ENCODE measurements at regions not wholly inside any gene's neighbourhood (a gene's known extent, or its start where the extent isn't known, plus 50 kb on each side); places are given as distances from the start of the nearest gene placed in this dataset.

DNA sequence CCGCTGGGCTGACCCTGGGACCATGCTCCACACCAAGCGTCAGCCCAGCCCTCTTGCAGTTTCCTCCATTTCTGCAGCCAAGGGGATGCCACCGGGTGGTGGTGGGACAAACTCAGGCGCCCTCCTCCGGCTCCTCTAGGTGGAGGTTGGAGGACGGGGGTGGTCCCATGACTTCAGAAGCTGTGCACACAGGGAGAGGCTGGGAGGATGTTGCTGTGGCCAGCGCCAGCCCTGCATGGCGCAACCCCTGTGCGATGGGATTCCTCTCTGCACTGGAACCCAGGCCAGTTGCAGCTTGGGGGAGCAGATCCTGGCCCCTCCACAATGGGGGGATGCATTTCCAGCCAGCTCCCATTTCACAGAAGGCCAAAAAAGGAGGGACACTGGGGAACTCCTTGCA lies 246.5 kb downstream of the C16orf95 start:
- DNase-seq (no peak), ATAC-seq (no peak)
- peaks cover 2 to 61% (median 12%) of the 10 kb centered on the region in 3 donors for H3K27me3 ChIP-seq (ENCODE audit: insufficient read depth in 3 of 3, low read length in 2 of 3)
- 70 to 86% (median 81%) methylated on average over 9 of the region's 9 CpGs for WGBS, 3 donors
- TF ChIP-seq, protein P1, sequence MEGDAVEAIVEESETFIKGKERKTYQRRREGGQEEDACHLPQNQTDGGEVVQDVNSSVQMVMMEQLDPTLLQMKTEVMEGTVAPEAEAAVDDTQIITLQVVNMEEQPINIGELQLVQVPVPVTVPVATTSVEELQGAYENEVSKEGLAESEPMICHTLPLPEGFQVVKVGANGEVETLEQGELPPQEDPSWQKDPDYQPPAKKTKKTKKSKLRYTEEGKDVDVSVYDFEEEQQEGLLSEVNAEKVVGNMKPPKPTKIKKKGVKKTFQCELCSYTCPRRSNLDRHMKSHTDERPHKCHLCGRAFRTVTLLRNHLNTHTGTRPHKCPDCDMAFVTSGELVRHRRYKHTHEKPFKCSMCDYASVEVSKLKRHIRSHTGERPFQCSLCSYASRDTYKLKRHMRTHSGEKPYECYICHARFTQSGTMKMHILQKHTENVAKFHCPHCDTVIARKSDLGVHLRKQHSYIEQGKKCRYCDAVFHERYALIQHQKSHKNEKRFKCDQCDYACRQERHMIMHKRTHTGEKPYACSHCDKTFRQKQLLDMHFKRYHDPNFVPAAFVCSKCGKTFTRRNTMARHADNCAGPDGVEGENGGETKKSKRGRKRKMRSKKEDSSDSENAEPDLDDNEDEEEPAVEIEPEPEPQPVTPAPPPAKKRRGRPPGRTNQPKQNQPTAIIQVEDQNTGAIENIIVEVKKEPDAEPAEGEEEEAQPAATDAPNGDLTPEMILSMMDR (IDR thresholded peaks at IDR 0.05), result no peak
- intact Hi-C loops (cut with DNase I), result no loop called here
- H3K27ac ChIP-seq, result no peak overlapping the region
- H3K4me3 ChIP-seq, result no peak overlapping the region
- H3K4me1 ChIP-seq, result no peaks in the 10 kb centered on the region
- H3K9me3 ChIP-seq, result no peaks in the 10 kb centered on the region
- H3K36me3 ChIP-seq (ENCODE audit: insufficient read depth in 1 of 2, low read depth in 1 of 2), result no peaks in the 10 kb centered on the region

DNA sequence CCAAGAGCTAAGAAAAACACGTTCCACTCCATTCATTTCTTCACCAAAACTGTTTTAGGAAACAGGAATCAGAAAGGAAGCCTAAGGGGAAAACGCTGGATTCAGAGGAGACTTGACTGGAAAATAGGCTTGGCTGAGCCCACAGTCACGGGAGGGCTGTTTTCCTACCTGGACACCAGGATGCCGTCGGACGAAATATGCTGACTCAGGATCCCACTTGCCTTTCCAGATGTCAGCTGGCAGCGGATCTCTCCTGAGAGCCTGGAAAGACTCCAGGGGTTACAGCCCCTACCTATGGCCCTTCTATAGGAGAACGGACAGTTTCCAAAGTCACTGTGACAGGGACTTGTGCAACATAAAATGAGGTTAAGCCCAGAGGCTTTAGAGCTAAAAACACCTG lies 245.1 kb downstream of the C16orf95 start:
- no peak for ATAC-seq

DNA sequence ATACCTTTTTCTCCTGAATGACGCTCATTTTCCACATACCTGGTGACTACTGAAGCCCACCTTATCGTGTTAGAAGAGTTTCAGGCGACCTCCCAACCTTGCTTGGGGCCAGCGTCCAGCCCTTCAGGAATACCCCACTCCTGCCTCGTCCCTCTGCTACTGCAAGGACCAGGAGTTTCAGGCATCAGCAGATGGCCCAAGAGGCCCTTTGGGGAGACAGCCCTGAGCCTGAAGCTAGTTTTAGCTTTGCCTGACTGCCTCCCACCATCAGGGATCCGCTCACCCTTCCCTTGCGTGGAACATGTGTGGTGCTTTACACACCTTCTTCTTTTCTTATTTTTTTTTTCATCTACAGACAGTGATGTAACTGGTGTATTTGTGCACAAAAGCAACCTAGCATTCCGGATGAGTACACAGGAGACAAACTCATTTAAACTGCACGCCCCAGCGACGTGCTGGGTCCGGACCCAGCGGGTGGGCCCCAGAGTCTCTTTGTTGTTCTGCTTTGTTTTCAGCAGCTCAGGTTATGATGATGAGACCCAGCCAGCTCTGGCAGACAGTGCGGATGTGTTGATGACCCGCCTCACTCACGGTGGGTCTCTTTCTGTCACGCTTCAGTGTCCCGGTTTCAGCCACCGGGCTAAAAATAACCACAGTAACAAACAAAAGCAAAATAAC lies 242.4 kb downstream of the C16orf95 start:
- H3K9me3 ChIP-seq, result no peaks in the 10 kb centered on the region
- no peak overlapping the region for H3K27ac ChIP-seq
- 54 to 60% (median 58%) methylated on average over 19 of the region's 19 CpGs for WGBS, 3 donors
- H3K36me3 ChIP-seq (ENCODE audit: insufficient read depth in 1 of 2, low read depth in 1 of 2), result no peaks in the 10 kb centered on the region
- DNase-seq, result no peak
- intact Hi-C loops (cut with DNase I), result no loop called here
- H3K27me3 ChIP-seq (ENCODE audit: insufficient read depth in 3 of 3, low read length in 2 of 3), result peaks cover 2 to 31% (median 7%) of the 10 kb centered on the region in 3 donors
- TF ChIP-seq, protein P1 (IDR thresholded peaks at IDR 0.05), result no peak
- H3K4me3 ChIP-seq, result no peak overlapping the region
- no peaks in the 10 kb centered on the region for H3K4me1 ChIP-seq
- no peak for ATAC-seq

More for the DNA sequence above, 245.1 kb downstream of the C16orf95 start:
- H3K27ac ChIP-seq, result no peak overlapping the region
- H3K4me1 ChIP-seq, result no peaks in the 10 kb centered on the region
- peaks cover 2 to 47% (median 13%) of the 10 kb centered on the region in 3 donors for H3K27me3 ChIP-seq (ENCODE audit: insufficient read depth in 3 of 3, low read length in 2 of 3)
- intact Hi-C loops (cut with DNase I), result no loop called here
- 71 to 74% (median 71%) methylated on average over 8 of the region's 8 CpGs for WGBS, 3 donors
- H3K4me3 ChIP-seq, result no peak overlapping the region
- DNase-seq, result no peak
- H3K36me3 ChIP-seq (ENCODE audit: insufficient read depth in 1 of 2, low read depth in 1 of 2), result no peaks in the 10 kb centered on the region
- TF ChIP-seq, protein P1 (IDR thresholded peaks at IDR 0.05), result no peak
- no peaks in the 10 kb centered on the region for H3K9me3 ChIP-seq

DNA sequence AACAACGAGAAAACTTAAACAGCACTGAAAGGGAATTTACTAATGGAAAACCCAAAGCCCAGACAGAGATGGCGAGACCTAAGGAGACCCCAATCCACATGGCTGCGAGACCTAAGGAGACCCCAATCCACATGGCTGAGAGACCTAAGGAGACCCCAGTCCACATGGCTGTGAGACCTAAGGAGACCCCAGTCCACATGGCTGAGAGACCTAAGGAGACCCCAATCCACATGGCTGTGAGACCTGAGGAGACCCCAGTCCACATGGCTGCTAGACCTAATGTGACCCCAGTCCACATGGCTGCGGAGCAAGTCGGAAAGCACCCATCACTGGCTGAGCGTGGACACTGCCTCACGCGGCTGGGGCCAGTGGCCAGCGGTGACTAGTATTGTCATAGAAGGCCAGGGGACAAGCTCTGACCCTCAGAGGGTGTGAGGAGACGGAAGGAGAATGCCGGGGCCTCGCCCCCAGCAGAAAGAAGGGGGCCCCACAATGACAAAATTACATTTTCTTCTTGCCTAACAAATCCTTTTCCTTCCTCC lies 241.8 kb downstream of the C16orf95 start:
- H3K27ac ChIP-seq, result no peak overlapping the region
- no peak for ATAC-seq
- intact Hi-C loops (cut with DNase I), result no loop called here
- no peak overlapping the region for H3K4me3 ChIP-seq
- H3K27me3 ChIP-seq (ENCODE audit: insufficient read depth in 3 of 3, low read length in 2 of 3), result peaks cover 2 to 25% (median 7%) of the 10 kb centered on the region in 3 donors
- 84 to 89% (median 87%) methylated on average over 12 of the region's 12 CpGs for WGBS, 3 donors
- H3K9me3 ChIP-seq, result peaks cover 4% of the 10 kb centered on the region
- DNase-seq, result no peak
- H3K4me1 ChIP-seq, result no peaks in the 10 kb centered on the region
- TF ChIP-seq, protein P1 (IDR thresholded peaks at IDR 0.05), result no peak
- H3K36me3 ChIP-seq (ENCODE audit: insufficient read depth in 1 of 2, low read depth in 1 of 2), result no peaks in the 10 kb centered on the region

Measured in psoas muscle (tissue), 7 donors.